NCI-H446 treated with DMSO at 0.1 percent for 48 hours (cell line): ENCODE measurements at regions not wholly inside any gene's neighbourhood (a gene's known extent, or its start where the extent isn't known, plus 50 kb on each side); places are given as distances from the start of the nearest gene placed in this dataset.
"Not testable (repeated sequence)": the region's sequence is repeated elsewhere in the genome, so short reads cannot be mapped to it uniquely, and the experiment has no call there.

Source experiments
- DNase-seq: peaks from one replicate; lab custom pipeline; 2025; lab: John Stamatoyannopoulos, UW

DNA sequence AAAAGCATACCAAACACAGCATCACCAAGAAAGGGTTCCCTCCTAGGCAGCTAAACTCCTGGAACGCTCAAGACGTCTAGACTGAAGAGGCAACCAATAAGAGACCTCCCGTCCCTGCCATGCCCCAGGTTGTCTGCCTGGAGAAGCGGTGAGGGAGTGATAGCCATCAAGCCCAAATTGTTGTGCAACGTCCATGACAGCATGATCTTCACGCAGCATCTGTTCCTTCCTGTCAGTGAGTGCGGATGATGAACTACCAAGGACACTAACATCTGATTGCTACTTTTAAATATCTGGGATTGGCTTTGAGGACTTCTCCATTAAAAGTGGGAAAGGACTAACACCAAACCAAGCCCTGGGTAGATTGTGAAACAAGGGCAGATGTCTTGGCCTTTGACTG, 149.7 kb downstream of the TXNL1 start:
- no peak for DNase-seq

DNA sequence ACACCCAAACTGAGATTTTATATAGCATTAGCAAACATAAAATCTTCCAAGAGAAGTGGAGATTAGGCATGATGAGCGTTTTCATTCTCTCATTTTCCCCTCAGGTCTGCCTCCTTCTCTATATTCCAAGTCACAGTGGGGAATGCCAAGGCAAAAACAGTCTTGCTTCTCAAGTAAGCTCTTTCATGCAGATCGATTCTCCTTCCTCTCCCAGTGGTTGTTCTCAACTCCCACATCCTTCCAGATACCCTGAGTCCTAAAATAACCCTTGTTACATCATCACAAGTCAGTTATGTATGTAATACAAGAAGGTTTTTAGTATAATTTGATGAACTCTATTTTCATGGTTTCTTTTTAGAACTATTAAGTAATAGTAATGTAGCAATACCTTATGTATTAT, 150.6 kb downstream of the TXNL1 start:
- DNase-seq: no peak

DNA sequence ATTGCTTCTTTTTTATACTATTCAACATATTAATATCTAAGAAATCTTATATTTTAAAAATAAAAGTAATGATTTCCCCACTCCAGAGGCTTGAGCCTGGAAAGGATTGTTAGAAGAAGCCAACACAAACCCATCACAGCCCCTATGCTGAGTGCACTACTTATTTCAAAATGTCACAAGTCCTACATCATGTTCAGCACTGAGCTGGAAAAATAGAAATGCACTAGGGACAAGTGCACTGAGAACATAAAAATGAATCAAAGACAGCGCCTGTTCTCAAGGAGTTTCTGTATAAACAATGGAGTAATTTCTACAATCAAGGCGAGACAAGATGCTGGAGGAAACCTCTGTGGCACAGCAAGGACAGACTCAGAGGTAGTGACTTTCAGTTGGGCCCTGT, 155.0 kb downstream of the TXNL1 start:
- DNase-seq: no peak

- not testable (repeated sequence) for DNase-seq
These were observed 155.6 kb downstream of the TXNL1 start for GRCh38 chr18:56482813-56483212.

GRCh38 chr18:56481751-56482150, 156.6 kb downstream of the TXNL1 start:
- DNase-seq: peak; percentile 1

DNA sequence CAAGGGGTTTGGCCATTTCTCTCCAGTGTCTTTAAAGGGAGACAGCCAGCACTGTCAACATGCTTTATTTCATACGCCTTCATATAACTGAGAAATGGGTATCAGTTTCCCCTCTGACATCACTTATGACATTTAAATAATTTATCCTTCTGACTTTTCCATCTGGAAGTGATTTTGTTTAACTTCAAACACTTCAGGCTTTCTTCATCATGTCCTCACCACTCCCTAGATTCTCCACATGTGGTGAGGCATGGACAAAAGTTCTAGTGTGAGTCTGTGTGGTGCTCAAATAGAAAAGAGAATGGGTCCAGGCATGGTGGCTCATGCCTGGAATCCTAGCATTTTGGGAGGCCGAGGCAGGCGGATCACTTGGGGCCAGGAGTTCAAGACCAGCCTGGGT, 158.6 kb downstream of the TXNL1 start:
- DNase-seq: no peak

- no peak for DNase-seq
These were observed 163.1 kb downstream of the TXNL1 start for GRCh38 chr18:56475250-56475649.

GRCh38 chr18:56473400-56474024, 164.9 kb downstream of the TXNL1 start:
- no peak for DNase-seq

GRCh38 chr18:56470406-56471351, 167.7 kb downstream of the TXNL1 start:
- DNase-seq: no peak

GRCh38 chr18:56469582-56469981, 168.8 kb downstream of the TXNL1 start:
- DNase-seq: no peak

DNA sequence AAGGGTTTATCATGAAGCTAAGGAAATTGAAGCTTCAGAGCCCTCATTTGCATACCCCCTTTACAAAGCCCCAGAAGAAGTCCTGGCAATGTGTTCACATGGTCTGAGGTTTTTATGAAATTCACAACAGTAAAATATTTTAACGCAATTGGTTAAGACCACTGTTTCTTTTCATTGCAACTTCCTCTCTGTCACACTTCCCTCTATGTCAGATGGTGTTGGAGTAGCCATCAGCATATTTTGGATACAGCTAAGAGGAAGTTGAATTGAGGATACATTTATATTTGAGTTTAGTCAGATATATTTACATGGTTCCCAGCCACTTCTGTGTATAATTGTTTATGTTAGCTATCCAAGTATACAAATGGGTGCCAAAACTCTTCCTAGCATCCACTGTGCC, 170.0 kb downstream of the TXNL1 start:
- DNase-seq: no peak

DNA sequence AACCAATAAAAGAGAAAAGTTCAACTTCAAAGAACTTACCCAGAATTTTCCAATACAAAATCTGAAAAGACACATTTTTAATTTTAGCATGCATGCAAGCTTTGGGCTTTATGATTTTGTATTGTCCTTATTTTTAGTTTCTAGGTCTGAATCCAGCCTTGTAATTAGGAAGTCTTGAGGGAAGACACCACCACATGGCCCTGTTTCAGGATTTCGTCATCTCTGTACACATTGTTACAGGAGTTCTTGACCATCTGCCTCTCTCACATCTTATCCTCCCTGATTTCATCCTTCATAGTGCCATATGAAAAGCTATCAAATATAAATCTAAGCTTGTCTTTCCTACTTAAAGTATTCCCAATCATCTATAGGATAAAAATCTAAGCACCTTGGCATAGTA, 176.1 kb downstream of the TXNL1 start:
- DNase-seq: peak; percentile 1

GRCh38 chr18:56461151-56461550, 177.2 kb downstream of the TXNL1 start:
- DNase-seq: no peak

DNA sequence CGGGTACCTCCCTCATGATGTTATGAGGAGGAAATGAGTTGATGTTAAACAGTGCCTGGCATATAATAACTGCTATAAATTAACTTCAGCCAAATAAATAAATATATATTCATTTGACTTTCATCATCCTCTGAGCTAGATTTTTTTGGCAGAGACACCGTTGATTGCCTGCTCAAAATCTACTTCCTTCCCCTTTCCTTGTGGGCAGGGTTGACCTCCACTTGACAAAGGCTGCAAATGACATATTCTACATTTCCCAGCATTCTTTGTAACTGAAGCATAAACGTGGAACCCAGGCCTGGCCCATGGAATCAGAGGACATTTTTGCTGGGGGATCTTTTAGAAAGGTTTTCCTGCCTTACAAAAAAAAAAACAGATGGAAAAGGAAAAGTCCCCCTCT, 177.8 kb downstream of the TXNL1 start:
- DNase-seq: no peak

GRCh38 chr18:56458770-56459712, 179.4 kb downstream of the TXNL1 start:
- no peak for DNase-seq

DNA sequence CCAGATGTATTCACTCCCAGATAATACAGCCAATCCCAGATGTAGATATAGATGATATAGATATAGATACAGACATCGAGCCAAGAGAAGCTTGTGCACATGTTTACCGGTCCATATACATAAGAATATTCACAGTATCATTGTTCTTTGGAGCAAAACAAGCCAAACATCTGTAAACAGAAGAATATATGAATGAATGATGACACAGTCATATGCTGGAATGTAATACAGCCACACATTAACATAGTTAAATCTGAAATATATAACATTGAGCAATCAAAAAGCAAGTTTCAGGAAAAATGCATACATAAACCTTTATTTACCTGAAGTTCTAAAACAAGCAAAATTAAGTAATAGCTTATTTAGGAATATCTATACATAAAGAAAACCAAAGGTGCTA, 182.5 kb downstream of the TXNL1 start:
- DNase-seq: no peak

DNA sequence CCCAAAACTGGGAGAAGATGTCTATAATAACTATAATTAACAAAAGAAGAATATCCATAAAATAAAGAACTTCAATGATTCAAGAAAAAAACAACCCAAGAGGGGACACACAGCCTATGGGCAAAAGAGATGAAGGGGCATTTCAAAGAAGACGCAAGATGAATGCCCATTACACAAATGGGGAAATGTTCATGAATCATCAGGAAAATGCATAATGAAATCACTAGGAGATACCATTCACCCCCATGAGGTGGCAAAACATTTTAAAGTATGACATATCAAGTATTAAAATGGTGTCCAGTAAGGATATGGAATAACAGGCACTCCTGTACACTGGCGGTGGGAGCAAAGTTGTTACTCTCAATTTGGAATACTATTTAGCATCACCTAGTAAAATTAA, 183.3 kb downstream of the TXNL1 start:
- DNase-seq: no peak

- no peak for DNase-seq
These were observed 184.8 kb downstream of the TXNL1 start for GRCh38 chr18:56453631-56454030.

DNA sequence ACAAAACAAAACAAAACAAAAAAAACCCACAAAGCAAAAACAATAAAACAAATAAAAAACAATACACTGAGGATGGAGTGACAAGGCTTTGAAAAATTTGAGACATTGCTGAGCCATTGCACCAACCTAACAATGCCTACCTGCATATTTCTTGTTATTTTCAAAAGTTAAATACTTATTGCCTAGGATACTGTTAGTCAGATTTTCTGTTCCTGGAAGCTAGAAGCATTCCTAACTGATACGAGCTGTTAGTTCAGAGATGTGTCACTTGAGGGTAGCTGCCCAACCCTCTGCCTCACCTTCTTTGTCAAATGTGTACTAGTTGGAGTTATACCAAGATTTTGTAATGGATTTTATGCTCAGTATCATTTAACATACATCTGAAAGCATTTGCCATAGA, 187.2 kb downstream of the TXNL1 start:
- DNase-seq: no peak

DNA sequence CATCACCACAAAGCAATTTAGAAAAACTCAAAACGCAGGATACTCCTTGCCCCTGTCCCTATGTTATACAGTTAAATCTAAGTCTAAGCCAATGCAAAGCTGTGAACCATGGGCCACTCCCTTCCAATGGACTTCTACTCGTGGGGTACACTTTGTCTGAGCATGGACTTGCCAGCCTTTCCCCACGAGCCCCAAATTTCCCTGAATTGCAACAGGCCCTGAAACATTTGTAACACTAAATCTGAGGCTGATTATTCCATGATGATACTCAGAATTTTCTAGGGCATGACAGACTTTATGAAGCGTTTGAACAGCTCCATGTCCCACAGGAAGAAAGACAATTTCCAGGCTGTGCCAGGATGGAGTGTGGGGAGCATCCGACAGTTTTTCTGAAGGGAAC, 189.6 kb downstream of the TXNL1 start:
- DNase-seq: no peak

DNA sequence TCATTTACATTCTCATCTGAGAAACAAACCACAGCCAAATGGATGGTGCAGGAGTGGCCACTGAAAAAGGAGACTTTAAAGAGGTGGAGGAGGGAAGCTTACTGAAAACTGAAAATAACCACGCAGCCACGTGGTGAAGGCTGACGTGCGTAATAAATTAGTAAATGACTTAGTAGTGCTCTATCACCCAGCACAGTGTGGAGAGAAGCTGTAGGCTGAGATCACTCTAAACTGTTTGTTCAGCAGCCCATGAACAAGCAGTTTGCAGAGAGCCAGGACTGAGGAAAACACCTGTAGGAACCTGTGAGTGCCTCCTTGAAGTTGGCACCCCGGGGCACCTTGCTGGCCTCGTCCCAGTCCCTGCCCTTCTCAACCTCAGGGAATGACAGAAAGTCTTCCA, 193.0 kb downstream of the TXNL1 start:
- DNase-seq: no peak

- no peak for DNase-seq
These were observed 194.2 kb downstream of the TXNL1 start for GRCh38 chr18:56444201-56444600.
